CD4-positive, alpha-beta T cell treated with Interleukin-12 subunit alpha and Interleukin-12 subunit beta, for 1 hour (primary cell): ENCODE measurements at regions not wholly inside any gene's neighbourhood (a gene's known extent, or its start where the extent isn't known, plus 50 kb on each side); places are given as distances from the start of the nearest gene placed in this dataset.

ENCODE experiments used
- DNase-seq: peaks from one replicate; pipeline ENCODE4 v3.0.0-alpha.2; 2020

DNA sequence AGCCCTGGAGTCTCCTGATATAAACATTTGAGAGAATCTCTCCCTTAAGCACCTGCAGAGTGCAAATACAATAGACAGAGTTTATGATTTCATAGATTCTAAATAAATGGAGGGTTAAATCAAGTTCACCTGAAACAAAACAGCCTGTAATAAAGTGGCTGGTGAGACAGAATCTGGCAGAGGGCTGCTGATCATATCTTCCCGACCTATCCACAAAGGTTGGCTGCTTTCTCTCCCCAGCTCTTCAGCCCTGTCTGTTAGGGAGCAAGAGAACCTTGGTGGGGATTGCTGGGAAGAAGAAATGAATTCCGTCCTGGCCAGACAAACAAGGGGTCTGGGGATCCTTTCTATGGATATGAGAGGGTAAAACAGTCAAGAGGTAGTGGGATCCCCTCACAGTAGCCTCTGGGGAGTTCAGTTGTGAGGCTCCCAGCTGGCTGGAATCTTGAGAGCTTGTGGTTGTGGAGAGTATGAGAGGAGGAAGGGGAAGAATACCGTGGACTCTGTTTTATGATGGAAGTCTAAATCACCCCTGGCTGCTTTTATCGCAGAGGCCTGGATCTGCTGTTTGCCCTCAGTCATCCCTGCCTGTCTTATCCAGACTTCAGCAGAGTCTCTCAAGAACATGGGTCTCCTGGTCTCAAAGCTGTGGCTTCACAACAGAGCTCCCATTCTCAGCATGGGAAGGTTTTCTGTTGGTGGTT is 451.3 kb downstream of the NTRK3 start:
- no peak for DNase-seq

DNA sequence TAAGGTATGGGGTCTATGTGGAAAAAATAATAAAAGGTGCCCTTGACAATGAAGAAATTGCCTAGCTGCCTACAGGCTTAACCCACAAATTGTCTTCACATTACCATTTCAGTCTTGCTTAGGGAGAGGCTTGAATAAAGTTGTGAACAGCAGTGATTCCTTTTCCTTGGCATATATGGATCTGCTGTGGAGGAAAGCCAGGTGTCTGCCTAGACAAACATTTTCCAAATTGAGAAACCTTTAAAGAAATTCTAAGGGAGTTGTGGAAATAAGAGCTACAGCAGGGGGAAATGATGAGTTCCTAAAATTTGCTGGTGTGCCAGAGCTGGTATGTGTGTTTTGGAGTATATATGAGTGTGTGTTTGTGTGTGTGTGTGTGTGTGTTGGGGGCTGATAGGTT is 452.1 kb downstream of the NTRK3 start:
- no peak for DNase-seq

DNA sequence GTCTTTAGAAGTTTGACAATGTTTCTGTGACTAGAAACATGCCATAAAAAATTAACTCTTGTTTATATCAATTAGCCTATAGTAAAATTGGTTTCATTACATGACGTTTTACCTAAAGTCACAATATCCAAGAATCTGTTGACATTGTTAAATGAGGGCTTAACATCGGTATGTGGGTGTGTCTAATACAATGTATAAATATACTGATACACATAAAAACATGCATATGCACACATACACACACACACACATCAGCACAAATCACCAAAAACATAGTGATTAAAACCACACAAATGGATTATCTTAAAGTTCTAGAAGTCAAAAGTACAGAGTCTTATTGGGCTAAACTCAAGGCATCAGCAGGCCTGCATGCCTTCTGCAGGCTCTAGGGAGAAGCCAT is 456.7 kb downstream of the NTRK3 start:
- no peak for DNase-seq

DNA sequence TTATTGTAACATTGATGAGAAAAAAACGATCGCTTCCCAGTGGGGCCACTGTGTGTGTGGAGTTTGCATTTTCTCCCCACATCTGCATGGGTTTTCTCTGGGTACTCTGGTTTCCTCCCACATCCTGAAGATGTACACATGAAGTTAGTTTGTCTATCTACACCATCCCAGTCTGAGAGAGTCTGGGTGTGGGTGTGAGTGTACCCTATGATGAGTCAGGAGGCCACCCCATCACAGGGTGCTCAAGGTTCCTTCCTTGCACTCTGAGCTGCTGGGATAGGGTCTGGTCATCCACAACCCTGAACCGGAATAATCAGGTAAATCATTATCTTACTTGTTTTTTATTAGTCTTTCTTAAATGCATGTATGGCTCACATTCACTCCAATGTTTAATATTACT is 457.1 kb downstream of the NTRK3 start:
- no peak for DNase-seq

DNA sequence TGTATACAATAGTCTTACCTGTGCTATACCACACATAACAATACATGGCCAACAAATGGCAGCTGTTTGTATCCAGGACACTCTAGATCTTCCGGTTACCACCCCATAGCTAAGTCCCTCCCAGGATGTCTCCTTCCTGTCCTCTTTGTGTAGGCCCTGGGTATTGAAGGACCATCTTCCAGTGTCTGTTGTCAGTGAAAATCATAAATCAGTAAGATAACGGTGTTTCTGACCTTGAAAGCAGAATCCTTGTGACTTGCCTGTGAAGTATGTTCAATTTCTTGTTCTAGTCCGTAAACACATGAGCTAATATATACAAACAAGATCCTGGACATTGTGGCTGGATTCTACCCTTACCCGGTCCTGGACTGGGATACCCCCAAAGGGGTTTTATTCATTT is 462.8 kb downstream of the NTRK3 start:
- no peak for DNase-seq

DNA sequence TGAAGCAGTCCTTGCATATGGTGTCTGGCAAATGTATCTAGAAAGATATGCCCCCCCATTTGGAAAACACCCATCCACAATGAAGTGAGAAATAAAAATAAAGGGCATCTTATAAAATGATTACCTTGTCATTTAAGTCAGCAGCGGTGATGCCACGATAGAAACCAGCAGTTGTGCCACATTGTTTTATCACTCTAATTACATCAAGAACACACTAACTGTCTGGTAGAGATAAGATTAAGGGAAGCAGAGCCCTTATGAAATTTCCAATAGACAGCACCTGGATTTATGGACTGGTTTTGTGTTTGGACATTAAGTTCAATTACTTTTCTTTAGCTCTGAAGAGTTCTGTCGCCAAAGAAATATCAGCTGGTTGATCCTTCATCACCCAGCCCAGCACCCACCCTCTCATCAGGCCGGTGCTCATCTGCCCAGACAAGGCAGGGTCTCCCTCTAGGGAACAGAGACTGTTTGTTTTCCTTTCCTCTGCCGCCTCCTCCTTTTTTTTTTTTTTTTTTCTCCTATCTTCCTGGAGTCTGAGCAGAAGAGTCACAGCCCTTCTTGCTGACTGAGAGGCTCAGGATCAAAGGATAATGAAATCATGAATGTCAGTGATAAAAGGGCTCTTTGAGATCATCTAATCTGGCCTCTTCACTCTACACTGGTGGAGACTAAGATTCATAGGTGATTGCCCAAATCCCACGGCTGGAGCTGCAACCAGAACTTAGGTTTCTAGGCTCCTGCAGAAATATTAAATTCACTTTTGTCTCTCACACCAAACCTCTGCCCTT is 464.1 kb downstream of the NTRK3 start:
- DNase-seq = no peak

DNA sequence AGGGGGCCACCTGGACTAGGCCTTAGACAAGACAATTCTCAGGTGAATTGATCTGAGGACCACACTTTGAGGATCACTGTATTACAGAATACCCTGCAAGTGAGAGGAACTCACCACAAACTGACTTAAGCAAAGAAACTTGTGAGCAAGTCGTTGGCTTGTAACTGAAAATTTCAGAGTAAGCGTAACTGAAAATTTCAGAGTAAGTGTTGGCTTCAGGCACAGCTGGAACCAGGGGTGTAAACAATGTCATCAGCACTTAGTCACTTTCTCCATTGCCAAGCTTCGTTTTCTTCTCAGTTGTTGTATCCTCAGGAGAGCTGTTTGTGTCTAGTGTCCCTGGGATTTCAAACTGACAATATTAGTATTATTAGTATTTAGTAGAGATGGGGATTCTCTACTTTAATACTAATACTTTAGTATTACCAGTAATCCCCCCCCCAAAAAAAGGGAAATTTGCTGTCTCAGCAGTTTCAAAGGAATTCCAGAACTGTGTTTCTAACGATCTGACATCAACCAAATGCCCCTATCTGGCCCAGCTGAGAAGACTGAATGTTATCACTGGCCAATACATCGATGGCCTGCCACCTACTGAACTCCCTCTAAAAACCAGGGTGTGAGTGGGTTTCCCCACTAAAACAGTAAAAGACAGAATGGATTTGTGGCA is 474.4 kb downstream of the NTRK3 start:
- DNase-seq = no peak

DNA sequence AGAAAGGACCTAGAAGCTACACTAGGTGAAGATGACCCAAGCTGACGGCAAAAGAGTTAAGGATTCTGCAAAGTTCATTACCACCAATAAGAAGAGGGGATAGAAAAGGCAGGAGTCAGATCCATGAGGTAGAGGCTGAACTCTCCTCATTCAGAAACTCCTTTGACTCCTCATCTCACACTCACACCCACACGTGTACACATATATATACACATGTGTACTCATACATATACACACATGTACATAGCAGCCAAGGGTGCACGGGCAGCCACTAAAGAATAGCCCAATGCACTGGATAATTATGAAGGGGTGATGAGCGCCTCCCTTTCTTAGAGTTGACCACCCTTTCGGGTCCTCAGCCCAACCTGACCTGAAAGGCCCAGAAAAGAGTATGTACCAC is 476.8 kb downstream of the NTRK3 start:
- DNase-seq = no peak

DNA sequence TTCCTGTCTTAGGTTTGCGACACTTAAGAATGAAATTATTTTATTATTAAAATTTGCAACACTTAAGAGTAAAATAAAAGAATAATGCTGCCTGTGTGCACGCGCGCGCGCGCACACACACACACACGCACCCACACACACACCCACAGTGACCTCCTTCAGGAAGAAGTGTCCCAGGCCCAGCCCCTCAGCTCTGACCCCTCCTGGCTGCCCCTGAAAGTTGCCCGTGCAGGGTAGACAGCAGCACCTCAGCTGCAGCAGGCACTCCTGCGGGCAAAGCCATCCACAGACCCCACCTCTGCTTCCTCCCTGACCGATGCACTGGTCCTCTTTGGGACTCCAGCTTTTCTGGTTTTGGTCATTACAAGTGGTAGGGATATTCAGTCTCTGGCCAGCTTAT is 478.2 kb downstream of the NTRK3 start:
- DNase-seq = no peak

DNA sequence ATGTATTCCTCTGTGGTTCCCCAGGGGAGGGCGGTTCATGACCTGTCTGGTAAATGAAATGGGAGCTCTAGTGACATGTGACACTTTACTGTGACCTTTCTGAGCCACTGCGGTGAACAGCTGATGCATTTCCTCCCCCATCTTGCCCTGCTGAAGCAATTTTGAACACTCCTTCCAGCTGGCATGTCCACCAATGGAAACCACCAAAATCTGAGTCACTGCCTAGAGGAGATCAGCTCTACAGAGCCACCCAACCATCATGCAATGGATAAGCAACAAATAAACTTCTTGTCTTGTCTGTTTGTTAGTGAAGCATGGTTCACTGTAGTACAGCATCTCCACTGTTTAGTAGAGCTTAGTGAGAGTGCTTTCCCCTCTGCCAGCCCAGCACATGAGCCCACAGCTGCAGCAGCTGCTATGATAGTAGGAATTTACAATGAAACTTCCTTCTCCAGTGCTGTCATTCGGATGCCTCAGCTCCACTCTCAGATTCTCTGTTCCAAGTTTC is 479.4 kb downstream of the NTRK3 start:
- DNase-seq = no peak

DNA sequence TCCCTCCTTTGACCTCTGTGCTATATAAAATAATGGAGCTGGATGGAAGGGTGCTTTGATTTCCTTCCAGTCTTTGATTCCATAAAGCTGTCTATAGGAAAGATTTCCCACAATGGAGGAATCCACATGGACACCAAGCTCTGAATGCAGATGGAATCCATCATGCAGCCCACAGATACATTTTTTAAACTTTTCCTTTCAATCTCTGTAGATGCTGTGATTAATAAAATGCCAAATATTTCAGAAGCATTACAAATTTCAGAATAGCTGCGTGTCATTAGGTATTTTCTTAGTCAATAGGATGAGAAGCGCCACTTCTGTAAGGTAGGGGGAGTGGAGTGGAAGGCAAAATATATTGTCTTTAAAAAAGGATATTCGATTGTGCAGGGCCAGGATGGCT is 489.0 kb downstream of the NTRK3 start:
- no peak for DNase-seq

DNA sequence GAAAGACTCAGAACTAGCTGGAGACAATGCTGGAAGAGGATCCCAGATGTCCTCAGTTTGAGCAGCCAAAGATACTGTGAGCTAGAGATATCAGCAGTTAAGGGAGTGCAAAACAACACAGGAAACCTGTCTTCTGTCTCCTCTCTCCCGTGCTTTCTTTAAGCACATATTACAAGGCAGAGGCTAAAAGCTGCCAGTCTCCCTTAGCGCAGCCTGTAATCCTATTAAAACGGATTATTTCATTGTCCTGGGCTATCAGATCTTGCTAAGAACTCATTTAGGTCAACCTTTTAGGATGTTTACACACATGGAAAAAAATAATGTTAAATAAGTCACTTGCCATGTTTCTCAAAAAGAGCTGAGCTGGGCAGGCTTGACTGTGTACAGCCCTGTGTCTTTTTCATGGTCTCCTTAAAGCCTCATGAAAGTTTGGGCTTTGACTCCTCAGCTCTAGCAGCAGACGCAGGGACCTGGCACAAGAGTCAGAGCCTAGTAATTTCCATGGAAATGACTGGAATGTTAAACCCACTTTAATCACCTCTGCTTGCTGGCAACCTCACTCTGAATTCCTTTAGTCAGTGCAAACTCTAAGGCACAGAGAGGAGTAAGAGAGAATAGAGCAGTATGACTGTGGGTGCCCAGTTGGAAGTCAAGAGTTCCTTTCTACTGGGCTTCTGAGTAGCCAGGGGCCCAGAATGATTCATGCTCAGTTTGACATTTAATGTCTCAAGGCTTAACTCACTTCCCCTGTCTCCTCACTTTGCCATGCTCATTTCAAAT is 491.9 kb downstream of the NTRK3 start:
- DNase-seq = no peak

DNA sequence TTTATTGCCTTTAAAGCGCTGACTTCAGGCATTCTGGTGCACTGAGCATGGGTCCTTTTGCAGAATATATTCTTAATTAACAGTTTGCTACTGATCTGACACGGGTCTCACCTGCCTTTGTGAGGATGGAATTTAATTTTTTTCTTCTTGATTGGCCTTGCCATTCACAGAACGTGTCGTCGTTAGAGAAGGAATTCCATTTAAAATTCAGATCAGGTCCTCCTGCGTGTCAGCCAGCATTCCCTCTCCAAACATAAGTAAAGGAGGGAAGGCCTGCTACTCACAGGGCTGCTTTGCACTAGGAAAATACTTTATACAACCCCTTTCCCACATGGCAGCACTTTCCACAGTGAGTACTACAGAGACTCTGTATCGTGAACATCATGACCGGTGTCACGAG is 492.7 kb downstream of the NTRK3 start:
- DNase-seq = no peak

DNA sequence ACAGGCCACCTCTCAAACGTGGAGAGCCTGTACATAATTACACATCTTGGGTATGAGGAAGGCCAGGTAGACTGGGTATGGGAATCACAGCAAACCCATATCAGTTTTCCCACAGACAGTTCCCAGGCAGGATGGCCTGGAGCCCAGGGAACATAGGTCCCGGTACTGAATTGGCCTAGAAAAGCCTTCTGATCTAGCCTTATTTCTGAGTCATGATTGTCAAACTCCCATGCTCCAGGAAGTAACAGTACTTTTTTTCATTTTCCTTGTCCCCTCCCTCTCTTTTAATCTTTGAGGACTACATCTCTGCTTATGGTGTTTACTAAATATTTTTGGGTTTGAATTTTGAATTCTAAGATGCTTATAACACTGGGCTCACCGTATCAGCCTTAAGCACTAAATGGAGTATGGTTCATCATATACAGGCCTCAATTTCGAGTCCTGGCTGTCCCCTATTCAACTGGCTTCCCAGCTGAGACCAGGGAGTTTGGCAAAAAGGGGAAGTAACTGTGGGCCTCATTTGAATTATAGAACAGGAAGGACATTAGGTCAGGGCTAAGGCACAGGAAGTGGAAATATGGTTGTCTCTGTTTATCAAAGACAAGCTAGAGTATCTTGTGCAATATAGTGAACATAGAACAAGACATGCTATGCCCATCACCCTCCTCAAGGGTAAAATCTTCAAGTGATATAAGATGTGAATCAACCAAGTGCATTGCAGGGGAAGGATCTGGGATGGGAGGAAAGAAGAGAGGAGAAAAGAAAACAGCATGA is 494.6 kb downstream of the NTRK3 start:
- DNase-seq = peak; percentile 4

DNA sequence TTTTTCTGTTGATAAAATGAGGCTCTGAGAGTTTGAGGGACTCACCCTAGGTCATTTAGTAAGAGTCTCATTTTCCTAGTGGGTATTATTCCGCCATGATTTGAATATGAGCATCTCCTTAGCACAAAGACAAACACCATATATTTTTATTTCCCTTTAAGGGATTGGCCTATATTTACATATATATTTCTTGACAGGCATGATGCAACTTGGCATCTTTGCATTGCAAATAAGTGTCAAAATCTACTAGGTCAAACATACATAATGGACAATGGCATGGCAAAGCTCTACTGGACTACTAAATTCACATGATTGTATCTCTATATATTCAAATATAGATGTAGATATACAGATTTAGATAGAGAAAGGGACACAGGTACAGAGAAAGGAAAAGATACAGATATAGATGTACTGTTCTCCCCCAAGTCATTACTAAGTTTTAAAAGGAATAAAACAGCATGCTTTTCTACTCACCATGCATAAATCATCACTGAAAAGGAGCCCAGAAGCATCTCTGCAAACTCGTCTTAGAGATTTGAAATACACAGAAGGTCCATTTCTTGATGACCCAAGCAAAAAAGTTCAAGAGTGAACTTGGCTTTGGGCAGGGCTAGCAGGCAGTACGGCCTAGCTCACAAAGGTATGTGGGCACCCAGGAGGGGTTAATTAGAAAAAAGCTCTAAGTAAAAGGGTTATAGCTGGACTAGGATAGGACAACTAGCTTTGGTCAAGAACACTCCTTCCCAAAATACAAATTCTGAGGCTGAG is 495.8 kb downstream of the NTRK3 start:
- no peak for DNase-seq

DNA sequence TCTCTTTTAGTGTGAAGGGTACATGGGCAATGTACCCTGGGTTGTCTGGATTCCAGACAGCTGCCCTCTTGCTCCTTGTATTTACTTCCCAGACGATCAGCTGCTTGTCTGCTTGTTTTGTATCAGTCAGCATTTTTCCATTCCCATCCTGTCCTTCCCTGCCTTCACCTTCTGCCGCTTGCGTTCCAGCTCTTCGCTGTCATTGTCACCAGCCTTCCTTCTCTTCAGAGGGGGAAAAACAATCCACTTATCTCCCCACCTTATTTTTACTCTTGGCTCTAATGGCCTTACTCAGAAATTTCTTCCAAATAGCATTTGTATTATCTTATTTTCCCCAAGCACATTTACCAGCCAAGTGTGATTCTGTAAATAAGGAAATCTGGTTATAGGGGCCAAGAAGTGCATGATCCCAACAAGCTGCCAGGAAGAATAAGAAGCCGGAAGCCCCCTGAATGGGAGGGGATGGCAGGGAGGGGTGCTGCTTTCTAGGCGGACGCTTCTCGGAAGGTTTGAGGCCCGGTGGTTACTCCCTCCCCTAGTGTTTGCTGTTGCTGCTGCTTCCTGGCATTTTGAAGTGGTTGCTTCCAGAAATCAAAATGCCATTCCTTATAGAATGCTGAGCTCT is 497.6 kb downstream of the NTRK3 start:
- no peak for DNase-seq

DNA sequence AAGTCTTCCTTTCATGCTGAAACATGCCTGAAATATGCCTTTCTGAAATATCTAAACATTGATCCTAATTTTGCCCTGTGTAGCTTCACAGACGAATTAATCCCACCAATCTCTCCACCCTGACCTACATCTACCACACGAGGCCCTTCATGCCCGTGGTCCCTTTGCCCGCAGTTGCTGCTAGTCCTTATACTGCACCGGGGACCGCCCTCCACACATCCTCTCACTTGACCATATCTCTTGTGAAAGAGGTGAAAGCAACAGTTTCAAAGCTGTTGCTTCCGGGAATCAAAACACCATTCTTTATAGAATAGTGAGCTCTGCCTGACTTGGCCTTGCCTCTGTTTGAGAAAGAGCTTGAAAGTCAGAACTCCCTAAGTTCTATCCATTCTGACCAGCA is 499.5 kb downstream of the NTRK3 start:
- DNase-seq = no peak

DNA sequence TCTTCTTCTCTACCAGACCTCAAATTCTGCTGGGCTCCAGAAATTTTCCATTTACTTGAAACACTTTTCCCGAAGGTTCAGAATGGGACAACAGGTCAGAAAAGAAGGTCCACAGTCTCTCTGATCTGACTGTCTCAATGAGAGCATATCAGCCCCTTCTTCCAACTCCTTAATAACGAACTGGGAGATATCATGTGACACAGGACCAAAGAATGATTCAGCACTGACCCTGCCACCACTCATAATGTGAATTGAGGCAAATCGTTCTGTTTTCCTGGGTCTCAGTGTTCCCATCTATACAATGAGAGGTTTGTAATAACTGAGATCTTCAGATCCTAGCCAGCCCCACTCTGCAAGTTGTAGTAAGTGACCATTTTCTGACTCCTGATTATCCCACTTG is 500.5 kb downstream of the NTRK3 start:
- DNase-seq = no peak

DNA sequence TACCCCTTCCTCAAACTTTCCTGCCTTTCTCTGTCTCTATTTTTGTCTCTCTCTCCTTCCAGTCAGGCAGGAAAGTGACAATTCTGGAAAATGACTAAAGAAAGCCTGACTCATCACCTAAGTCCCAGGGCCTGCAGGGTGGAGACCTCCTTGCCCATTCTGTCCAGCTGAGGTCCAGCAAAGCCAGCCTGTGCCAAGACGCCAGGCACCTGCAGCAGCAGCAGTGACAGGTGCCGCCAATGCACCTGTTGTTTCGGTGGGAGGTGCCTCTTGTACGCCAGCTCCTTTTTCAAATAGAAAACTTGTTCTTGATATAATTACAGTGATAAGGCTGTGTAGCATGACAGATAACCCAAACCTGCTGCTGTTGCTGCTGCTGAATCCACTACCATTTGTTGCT is 501.3 kb downstream of the NTRK3 start:
- DNase-seq = no peak

DNA sequence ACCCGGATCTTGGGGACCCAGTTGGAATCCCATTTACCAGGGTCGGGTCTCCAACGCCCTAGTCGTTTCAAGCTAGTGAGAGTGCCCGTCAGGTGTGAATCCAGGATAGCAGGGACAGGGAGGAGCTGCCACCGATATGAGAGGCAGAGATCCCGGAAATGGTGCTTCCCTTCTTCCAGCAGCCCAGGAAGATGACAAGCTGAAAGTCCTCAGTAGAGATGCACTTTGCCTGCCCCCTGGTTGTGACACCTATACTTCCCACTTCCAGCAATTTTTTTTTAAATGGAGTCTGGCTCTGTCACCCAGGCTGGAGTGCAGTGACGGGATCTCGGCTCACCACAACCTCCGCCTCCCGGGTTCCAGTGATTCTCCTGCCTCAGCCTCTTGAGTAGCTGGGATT is 503.0 kb downstream of the NTRK3 start:
- no peak for DNase-seq
